A172 (cell line): ENCODE measurements at regions not wholly inside any gene's neighbourhood (a gene's known extent, or its start where the extent isn't known, plus 50 kb on each side); places are given as distances from the start of the nearest gene placed in this dataset.
"Not testable (repeated sequence)": the region's sequence is repeated elsewhere in the genome, so short reads cannot be mapped to it uniquely, and the experiment has no call there.

Experiments used
- DNase-seq: peaks from one replicate; pipeline ENCODE4 v3.0.0-alpha.2; 2015; ENCODE audit warnings: low spot score

- peak; percentile 18 for DNase-seq
Observed at GRCh38 chr13:87089391-87089790, 581.8 kb upstream of the SLITRK5 start.

- no peak for DNase-seq
Observed at GRCh38 chr13:87093399-87093798, 577.8 kb upstream of the SLITRK5 start.

GRCh38 chr13:87094646-87095045 is 576.5 kb upstream of the SLITRK5 start:
- DNase-seq, result no peak

GRCh38 chr13:87100431-87100830 is 570.7 kb upstream of the SLITRK5 start:
- no peak for DNase-seq

DNA sequence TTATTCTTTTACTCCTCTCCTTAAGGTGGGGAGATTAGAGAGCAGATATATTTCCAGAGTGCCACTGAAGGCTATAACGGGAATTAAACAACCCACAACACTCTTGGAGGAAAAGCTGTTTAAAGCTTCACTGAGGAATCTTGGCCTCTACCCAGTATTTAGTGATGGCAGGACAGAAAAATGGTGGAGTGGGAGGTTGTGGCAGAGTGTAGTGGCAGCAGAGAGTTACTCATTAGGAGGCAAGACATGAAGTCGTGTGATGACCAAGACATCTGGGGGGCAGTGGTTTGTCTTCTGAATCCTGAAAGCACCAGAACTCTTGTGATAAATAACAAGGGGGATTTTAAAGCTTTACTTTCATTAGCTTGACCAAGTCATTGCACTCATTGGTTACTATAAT is 563.5 kb upstream of the SLITRK5 start:
- DNase-seq, result no peak

DNA sequence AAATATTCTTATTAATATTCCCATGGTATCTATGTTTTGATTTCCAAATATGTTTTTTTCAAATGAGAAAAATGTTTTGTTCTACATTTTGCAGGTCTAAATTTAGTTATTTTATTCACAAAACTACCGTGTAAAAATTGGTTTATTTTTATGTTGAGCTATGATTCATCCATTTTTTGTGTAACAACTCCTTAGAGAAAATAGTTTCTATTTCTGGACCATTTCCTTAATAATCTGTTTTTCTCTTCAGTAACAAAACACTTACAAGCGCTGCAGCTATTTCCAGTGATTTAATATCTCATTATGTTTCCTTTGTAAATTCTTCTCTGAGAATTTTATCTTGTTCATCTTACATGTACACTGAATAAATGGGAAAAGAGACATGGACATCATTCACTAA is 550.7 kb upstream of the SLITRK5 start:
- no peak for DNase-seq

- DNase-seq, result peak; percentile 22
Observed at GRCh38 chr13:87122551-87122950, 548.6 kb upstream of the SLITRK5 start.

GRCh38 chr13:87123987-87124784 is 547.0 kb upstream of the SLITRK5 start:
- DNase-seq, result peak; percentile 99

DNA sequence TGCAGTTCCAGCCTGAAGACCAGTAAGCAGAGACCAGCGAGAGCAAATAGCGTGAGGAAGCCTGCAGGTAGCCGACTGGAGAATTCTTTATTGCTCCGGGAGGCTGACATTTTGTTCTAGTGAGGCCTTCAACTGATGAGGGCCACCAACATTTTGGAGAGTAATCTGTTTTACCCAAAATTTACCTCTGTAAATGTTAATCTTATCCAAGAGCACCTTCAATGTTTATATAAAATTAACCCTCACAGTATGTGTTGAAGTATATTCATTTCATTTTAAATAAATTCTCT is 546.4 kb upstream of the SLITRK5 start:
- no peak for DNase-seq

GRCh38 chr13:87128036-87128435 is 543.1 kb upstream of the SLITRK5 start:
- DNase-seq, result no peak

DNA sequence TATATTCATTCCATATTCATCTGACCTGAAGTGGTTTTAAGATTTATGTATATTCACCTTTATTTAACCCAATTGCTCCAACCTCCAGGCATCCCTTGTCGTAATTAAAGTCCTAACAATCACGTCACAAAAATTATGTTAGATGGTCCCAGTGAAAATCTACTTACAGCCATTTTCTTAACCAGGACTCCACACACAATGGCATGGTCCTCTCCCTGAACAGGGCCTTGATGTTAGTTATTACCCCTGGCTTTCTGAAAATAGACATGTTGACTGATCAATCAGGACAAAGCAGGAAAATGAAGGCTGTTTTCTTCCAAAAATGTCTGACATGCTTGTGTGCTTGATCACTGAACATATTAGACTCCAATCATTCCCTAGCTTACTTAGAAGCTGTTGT is 542.7 kb upstream of the SLITRK5 start:
- DNase-seq, result no peak

DNA sequence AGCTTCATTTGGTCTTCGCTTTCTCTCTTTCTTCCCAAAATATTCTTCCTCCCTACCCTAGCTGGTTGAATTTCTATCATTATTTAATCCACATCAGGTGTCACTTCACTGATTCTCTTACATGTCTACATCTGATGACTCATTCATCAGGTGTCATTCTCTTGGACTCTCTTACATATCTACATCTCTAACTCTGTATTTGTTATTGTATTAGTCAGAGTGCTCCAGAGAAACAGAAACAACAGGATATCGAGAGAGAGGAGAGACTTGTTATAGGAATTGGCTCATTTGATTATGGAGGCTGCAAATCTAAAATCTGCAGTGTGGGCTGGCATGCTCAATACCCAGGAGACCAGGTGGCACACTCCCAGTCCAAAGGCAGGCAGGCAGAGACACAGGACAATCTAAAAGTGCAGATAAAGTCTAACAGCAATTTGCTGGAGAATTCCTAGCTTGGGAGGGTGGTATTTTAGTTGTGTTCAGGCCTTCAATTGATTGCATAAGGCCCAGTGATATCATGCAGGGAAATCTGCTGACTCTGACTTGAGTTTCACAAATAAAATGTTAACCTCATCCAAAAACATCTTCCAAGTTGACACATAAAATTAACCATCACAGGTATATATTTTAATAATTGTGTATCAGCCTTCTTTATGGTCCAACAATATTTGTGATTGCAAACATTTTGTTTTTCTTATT is 541.4 kb upstream of the SLITRK5 start:
- peak; percentile 12 for DNase-seq

DNA sequence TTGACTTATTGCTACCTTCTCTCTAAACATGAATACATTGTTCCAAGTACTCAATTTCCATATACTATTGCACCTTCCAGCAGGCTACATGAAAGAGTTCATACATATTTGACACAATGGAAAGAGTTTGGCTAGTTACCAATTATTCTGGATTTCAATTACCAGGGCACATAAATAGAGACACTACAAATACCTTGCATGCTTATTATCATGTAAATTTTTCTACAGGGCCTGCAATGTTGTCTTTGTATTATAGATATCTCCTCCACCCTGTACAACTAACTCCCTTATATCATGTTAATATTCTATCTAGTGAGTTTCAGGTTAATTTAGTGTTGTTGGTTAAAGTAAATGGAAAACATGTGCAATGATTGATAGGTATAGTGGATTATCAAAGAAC is 540.7 kb upstream of the SLITRK5 start:
- no peak for DNase-seq

DNA sequence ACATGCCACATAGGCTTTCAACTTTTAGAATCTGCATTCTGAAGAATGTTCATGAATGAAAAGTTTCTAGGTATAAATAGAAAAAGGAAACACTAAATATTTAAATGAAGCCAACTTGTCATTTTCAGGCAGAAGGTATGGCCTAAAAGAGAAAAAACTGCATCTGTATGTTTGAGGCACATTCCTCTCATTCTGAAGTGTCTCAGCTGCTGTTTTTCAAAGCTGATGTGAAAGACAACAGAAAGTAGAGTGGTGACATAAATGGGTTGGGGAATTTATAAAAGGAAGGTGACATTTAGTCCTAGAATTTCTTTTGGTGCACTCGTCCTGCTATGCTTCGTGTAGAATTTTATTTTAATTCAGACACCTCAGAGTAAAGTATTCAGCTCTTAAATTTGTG is 539.6 kb upstream of the SLITRK5 start:
- DNase-seq, result no peak

- DNase-seq, result no peak
Observed at GRCh38 chr13:87138866-87139265, 532.3 kb upstream of the SLITRK5 start.

- peak; percentile 4 for DNase-seq
Observed at GRCh38 chr13:87147076-87147475, 524.1 kb upstream of the SLITRK5 start.

DNA sequence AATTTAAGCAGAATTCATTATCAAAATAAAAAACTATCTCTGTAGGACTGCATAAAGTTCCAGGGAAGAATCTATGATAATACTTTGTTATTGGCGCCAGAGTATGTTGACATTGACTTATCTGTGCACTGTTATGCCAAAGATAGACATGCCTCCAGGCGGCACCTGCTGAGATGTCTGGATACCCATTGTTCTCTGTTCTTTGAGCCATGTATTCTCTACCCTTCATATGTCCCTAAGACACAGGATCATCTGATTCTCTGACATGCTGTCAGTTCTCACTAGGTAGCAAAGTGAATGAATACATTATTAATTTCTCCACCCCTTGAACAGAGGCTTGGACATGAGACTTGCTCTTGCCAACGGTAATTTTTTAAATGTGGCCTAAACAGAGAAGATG is 517.8 kb upstream of the SLITRK5 start:
- DNase-seq, result no peak

- DNase-seq, result no peak
Observed at GRCh38 chr13:87166348-87166747, 504.8 kb upstream of the SLITRK5 start.

- no peak for DNase-seq
Observed at GRCh38 chr13:87168390-87168789, 502.8 kb upstream of the SLITRK5 start.

DNA sequence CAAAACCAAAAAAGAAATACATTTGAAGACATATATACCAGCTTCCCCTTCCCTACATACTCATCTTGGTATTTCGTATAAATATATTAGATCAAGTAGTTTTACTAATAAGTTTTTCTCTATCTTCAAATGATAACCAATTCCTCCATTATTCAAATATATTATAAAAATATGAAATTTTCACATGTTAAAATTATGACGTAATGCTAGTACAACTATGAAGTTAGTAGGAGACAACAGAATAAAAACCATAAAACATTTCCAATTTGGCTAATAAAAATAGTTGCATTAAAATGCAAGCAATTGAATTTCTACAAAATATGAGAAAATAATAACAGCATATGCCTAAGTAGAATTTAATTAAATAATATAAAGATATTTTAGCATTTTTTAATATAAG is 501.8 kb upstream of the SLITRK5 start:
- no peak for DNase-seq

GRCh38 chr13:87172166-87172835 is 498.9 kb upstream of the SLITRK5 start:
- DNase-seq, result no peak

GRCh38 chr13:87185138-87185537 is 486.0 kb upstream of the SLITRK5 start:
- DNase-seq, result not testable (repeated sequence)

DNA sequence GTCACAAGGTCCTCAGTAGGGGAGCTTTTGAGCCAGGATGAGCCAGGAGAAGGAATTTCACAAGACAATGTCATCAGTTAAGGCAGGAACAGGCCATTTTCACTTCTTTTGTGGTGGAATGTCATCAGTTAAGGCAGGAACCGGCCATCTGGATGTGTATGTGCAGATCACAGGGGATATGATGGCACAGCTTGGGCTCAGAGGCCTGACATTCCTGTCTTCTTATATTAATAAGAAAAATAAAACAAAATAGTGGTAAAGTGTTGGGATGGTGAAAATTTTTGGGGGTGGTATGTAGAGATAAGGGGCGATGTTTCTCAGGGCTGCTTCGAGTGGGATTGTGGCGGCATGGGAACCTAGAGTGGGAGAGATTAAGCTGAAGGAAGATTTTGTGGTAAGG is 484.5 kb upstream of the SLITRK5 start:
- DNase-seq, result not testable (repeated sequence)
